HCT116 (cell line): ENCODE measurements at regions not wholly inside any gene's neighbourhood (a gene's known extent, or its start where the extent isn't known, plus 50 kb on each side); places are given as distances from the start of the nearest gene placed in this dataset.
A peak's percentile ranks its signal among the peaks of the same experiment; 100 is the strongest.

Experiments used
- ATAC-seq: fragments of 200-7000 bp; cut with Tn5 transposase; 2 replicates; pipeline ENCODE4 v1.9.1; 2020; ENCODE audit warnings: mild to moderate bottlenecking, moderate library complexity
- BruUV-seq: library from RNA; stranded (reverse); fragments of 400-500 nt; replicated peaks from 2 replicates; lab custom pipeline; 2021; lab: Mats Ljungman, UMichigan
- CTCF ChIA-PET: fragments of 300-600 bp; sonication (Branson Sonifier 250); formaldehyde crosslinking; loops from one replicate; lab custom pipeline; 2021; ENCODE audit warnings: antibody characterized with exemption; lab: Charles Lee
- POLR2A ChIA-PET: fragments of 300-600, 350-600 bp; sonication (Branson Sonifier 250); formaldehyde crosslinking; loops from one replicate; lab custom pipeline; 2021; ENCODE audit warnings: antibody characterized with exemption; lab: Charles Lee
- RAD21 ChIA-PET, 2 experiments: fragments of 300-600 bp; sonication (Branson Sonifier 250); formaldehyde crosslinking; loops; one replicate each; lab custom pipeline; 2023; ENCODE audit warnings: low total read pairs in 2 of 2; ENCODE audit not compliant: uncharacterized antibody in 2 of 2, unreplicated experiment in 2 of 2, low non-redundant PET in 1 of 2; lab: Charles Lee
- DNase-seq: peaks from one replicate; pipeline ENCODE4 v3.0.0-alpha.2; 2010; ENCODE audit warnings: low read depth, low spot score
- H2AFZ ChIP-seq: fragments of 200-600 bp; shearing (Covaris generic), sonication (generic); 2 replicates; pipeline ENCODE4 v1.6.1; 2017; ENCODE audit warnings: low read depth, mixed run types, mixed read lengths, antibody characterized with exemption, low read length; ENCODE audit not compliant: poor library complexity, severe bottlenecking
- H3K27ac ChIP-seq: 2 replicates; pipeline ENCODE4 v1.5.1; 2012; ENCODE audit warnings: low read depth, low read length
- H3K27me3 ChIP-seq: fragments of 200-600 bp; sonication (generic); 2 replicates; pipeline ENCODE4 v1.6.1; 2016; ENCODE audit warnings: mixed run types, low read length, mixed read lengths; ENCODE audit not compliant: insufficient read depth
- H3K36me3 ChIP-seq, 2 experiments: fragments of 200-500 bp in 1 of 2; fragments of 200-600 bp in 1 of 2; sonication (Bioruptor generic) in 1 of 2; sonication (generic) in 1 of 2; 2 replicates each; pipeline versions ENCODE4 v1.5.1 to v1.6.1; 2014 to 2016; ENCODE audit warnings: low read length in 2 of 2, inconsistent platforms in 1 of 2, mixed read lengths in 1 of 2, mixed run types in 1 of 2; ENCODE audit not compliant: insufficient read depth in 2 of 2, control insufficient read depth in 1 of 2
- H3K4me1 ChIP-seq, 2 experiments: fragments of 200-600 bp in 1 of 2; sonication (generic) in 1 of 2; 2 replicates each; pipeline versions ENCODE4 v1.5.1 to v1.6.1; 2012 to 2017; ENCODE audit warnings: low read length in 2 of 2, inconsistent platforms in 1 of 2, mild to moderate bottlenecking in 1 of 2, mixed read lengths in 1 of 2, mixed run types in 1 of 2, moderate library complexity in 1 of 2; ENCODE audit not compliant: insufficient read depth in 2 of 2, control insufficient read depth in 1 of 2
- H3K4me2 ChIP-seq: fragments of 200-600 bp; sonication (generic); 2 replicates; pipeline ENCODE4 v1.6.1; 2017; ENCODE audit warnings: mixed run types, low read length, mixed read lengths
- H3K4me3 ChIP-seq, 2 experiments: fragments of 200-600 bp in 1 of 2; sonication (generic) in 1 of 2; replicated peaks in 1 of 2; 2 replicates each; pipeline ENCODE4 v1.5.1; 2011 to 2016; ENCODE audit warnings: low read length in 2 of 2, control low read depth in 1 of 2, low read depth in 1 of 2, mild to moderate bottlenecking in 1 of 2, mixed read lengths in 1 of 2, mixed run types in 1 of 2
- H3K79me2 ChIP-seq: fragments of 200-600 bp; sonication (generic); 2 replicates; pipeline ENCODE4 v1.6.1; 2017; ENCODE audit warnings: mild to moderate bottlenecking, mixed run types, low read length, moderate library complexity, mixed read lengths; ENCODE audit not compliant: insufficient read depth
- H3K9ac ChIP-seq: fragments of 200-600 bp; sonication (generic); 2 replicates; pipeline ENCODE4 v1.6.1; 2016; ENCODE audit warnings: low read length, mixed read lengths
- H3K9me2 ChIP-seq: fragments of 200-600 bp; sonication (generic), shearing (Covaris generic); 2 replicates; pipeline ENCODE4 v1.6.1; 2017; ENCODE audit warnings: mixed run types, mild to moderate bottlenecking, moderate library complexity; ENCODE audit not compliant: insufficient read depth
- H3K9me3 ChIP-seq, 2 experiments: fragments of 200-500 bp in 1 of 2; fragments of 200-600 bp in 1 of 2; sonication (Bioruptor generic) in 1 of 2; sonication (generic) in 1 of 2; 2 replicates each; pipeline ENCODE4 v1.6.1; 2014 to 2017; ENCODE audit warnings: low read length in 2 of 2, mixed read lengths in 2 of 2, inconsistent platforms in 1 of 2, low read depth in 1 of 2, mild to moderate bottlenecking in 1 of 2, mixed run types in 1 of 2, moderate library complexity in 1 of 2; ENCODE audit not compliant: control insufficient read depth in 1 of 2, insufficient read depth in 1 of 2
- H4K20me1 ChIP-seq: fragments of 200-600 bp; sonication (generic), shearing (Covaris generic); 2 replicates; pipeline ENCODE4 v1.6.1; 2017; ENCODE audit warnings: mixed run types, mild to moderate bottlenecking, moderate library complexity; ENCODE audit not compliant: insufficient read depth
- CBX3 ChIP-seq: IDR thresholded peaks from 2 replicates; pipeline ENCODE4 v1.6.1; 2012; ENCODE audit warnings: low read depth
- CEBPB ChIP-seq: IDR thresholded peaks from 2 replicates; pipeline ENCODE4 v1.6.1; 2012; ENCODE audit warnings: low read depth
- CTCF ChIP-seq, 3 experiments: fragments of 200-600 bp in 1 of 3; sonication (generic) in 1 of 3; IDR thresholded peaks in 2 of 3; conservative IDR thresholded peaks in 1 of 3; 2 replicates each; pipeline ENCODE4 v1.5.1; 2012 to 2017; ENCODE audit warnings: low read depth in 2 of 3, low read length in 2 of 3, antibody characterized with exemption in 1 of 3, borderline replicate concordance in 1 of 3, control low read depth in 1 of 3, mild to moderate bottlenecking in 1 of 3, mixed read lengths in 1 of 3, mixed run types in 1 of 3, moderate library complexity in 1 of 3; ENCODE audit not compliant: insufficient read depth in 1 of 3
- EZH2phosphoT487 ChIP-seq: fragments of 200-600 bp; IDR thresholded peaks from 2 replicates; pipeline ENCODE4 v1.6.1; 2018; ENCODE audit warnings: antibody characterized with exemption, borderline replicate concordance
- FOSL1 ChIP-seq: IDR thresholded peaks from 2 replicates; pipeline ENCODE4 v1.6.1; 2012; ENCODE audit warnings: low read depth
- JUND ChIP-seq: IDR thresholded peaks from 2 replicates; pipeline ENCODE4 v1.6.1; 2012
- SIN3A ChIP-seq: IDR thresholded peaks from 2 replicates; pipeline ENCODE4 v1.6.1; 2012; ENCODE audit warnings: low read depth
- SP1 ChIP-seq: IDR thresholded peaks from 2 replicates; pipeline ENCODE4 v1.6.1; 2012; ENCODE audit warnings: low read depth
- TCF7L2 ChIP-seq: IDR thresholded peaks from 2 replicates; pipeline ENCODE4 v1.7.0; 2011; ENCODE audit warnings: borderline replicate concordance, inconsistent platforms; ENCODE audit not compliant: insufficient read depth, insufficient read length; ENCODE audit errors: extremely low read depth
- YY1 ChIP-seq: IDR thresholded peaks from 2 replicates; pipeline ENCODE4 v1.6.1; 2011; ENCODE audit warnings: low read length, low read depth, moderate library complexity, mild to moderate bottlenecking; ENCODE audit not compliant: insufficient replicate concordance; ENCODE audit errors: extremely low read depth
- intact Hi-C: fragments of 100-400 bp; cut with micrococcal nuclease; formaldehyde crosslinking; loops from 2 replicates; pipeline ENCODE4 v1.10.0; 2022
- TF ChIP-seq, protein P1 (sequence below): IDR thresholded peaks from 2 replicates; pipeline ENCODE4 v1.6.1; 2012
- TF ChIP-seq, protein P2 (sequence below): IDR thresholded peaks from 2 replicates; pipeline ENCODE4 v1.6.1; 2012

DNA sequence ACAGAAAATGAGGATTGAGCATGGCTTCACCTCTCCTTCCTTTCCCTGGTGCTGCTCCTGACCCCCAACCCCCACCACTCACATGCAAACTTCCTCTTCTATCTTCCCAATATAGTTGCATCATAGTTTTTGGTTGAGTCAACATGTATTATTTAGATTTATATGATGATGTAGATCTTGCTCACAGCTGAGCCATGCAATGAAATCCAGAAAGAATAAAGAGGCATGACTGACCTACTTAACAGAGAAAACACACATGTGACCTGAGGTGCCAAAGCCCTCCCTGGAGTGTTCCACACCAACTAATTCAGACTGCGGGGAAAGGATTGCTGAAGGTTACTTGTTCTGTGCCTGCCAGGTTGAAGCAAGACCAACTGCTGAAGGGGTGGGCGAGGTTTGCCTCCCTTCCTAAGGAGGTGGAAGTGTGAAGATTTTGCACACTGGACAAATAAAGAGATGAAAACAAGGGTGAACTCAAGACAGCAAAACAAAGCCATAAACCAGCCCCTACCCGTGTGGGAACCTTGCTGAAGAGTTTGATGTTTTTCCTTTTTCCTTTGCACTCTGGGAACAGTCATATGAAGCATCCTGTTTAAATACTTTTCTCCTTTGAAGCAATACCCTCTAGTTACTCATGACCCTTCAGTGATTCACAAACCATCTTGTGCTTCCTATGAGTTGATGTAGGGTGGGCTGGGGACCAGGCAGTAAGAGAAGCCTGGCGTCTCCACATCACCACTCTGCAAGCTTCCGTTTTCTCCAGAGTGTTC lies 155.2 kb upstream of the UBE2E1 start:
- H3K27ac ChIP-seq: no peak overlapping the region
- peaks cover 4 to 31% of the 10 kb centered on the region in 2 experiments; a peak in 3 of 4 replicates for H3K4me1 ChIP-seq
- ChIA-PET CTCF (no interaction called here), RAD21 (no interaction called here), POLR2A (no interaction called here)
- no peaks in the 10 kb centered on the region for H3K79me2 ChIP-seq
- H3K27me3 ChIP-seq: no peaks in the 10 kb centered on the region
- no peaks in the 10 kb centered on the region for H4K20me1 ChIP-seq
- no peaks in the 10 kb centered on the region for H3K36me3 ChIP-seq
- intact Hi-C loops: no loop called here
- H3K4me2 ChIP-seq: peak overlapping the region; percentile 34
- peak overlapping the region; percentile 4 for H2AFZ ChIP-seq
- H3K9ac ChIP-seq: no peak overlapping the region
- ATAC-seq: peak; percentile 37
- no TSS peak for BruUV-seq
- no peaks in the 10 kb centered on the region for H3K9me2 ChIP-seq
- peak; percentile 51; the same call in 1 of the 2 replicates for TF ChIP-seq CBX3
- no peak for TF ChIP-seq TCF7L2
- TF ChIP-seq FOSL1: peak; percentile 60
- TF ChIP-seq, protein P1, sequence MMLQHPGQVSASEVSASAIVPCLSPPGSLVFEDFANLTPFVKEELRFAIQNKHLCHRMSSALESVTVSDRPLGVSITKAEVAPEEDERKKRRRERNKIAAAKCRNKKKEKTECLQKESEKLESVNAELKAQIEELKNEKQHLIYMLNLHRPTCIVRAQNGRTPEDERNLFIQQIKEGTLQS: 0 out of 2 replicates have a peak, but pooled peaks have one; percentile 46
- TF ChIP-seq YY1: no peak
- TF ChIP-seq CEBPB: peak; percentile 85
- TF ChIP-seq, protein P2, sequence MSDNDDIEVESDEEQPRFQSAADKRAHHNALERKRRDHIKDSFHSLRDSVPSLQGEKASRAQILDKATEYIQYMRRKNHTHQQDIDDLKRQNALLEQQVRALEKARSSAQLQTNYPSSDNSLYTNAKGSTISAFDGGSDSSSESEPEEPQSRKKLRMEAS: peak; percentile 50
- peak; percentile 63 for TF ChIP-seq JUND
- TF ChIP-seq SP1: peak; percentile 53; the same call in 1 of the 2 replicates
- TF ChIP-seq CTCF (IDR thresholded peaks at IDR 0.05 in 2 of 3, conservative IDR thresholded peaks at IDR 0.05 in 1 of 3; ENCODE audit: borderline replicate concordance in 1 of 3, insufficient read depth in 1 of 3, low read depth in 2 of 3, low read length in 2 of 3): no peak
- TF ChIP-seq SIN3A: 0 out of 2 replicates have a peak, but pooled peaks have one; percentile 26
- no peak for TF ChIP-seq EZH2phosphoT487
- no peaks in the 10 kb centered on the region for H3K9me3 ChIP-seq
- no peak overlapping the region for H3K4me3 ChIP-seq
- no peak for DNase-seq
